A549 (cell line): ENCODE measurements at regions not wholly inside any gene's neighbourhood (a gene's known extent, or its start where the extent isn't known, plus 50 kb on each side); places are given as distances from the start of the nearest gene placed in this dataset.

ENCODE experiments used
- ATAC-seq, 2 experiments: fragments of 200-7000 bp in 1 of 2; fragments of >200 bp in 1 of 2; cut with Nextera tagmentation in 1 of 2; cut with Tn5 transposase in 1 of 2; 3 replicates each; pipeline versions ENCODE4 v1.8.0 to v1.9.1; 2018 to 2020; ENCODE audit warnings: mild to moderate bottlenecking in 1 of 2, moderate library complexity in 1 of 2
- CTCF ChIA-PET: fragments of 300-600 bp; sonication (Branson Sonifier 250); formaldehyde crosslinking; extraction: SDS; loops from one replicate; lab custom pipeline; 2021; ENCODE audit warnings: antibody characterized with exemption, inconsistent platforms; lab: Yijun Ruan, JAX
- POLR2A ChIA-PET: fragments of 350-600 bp; formaldehyde crosslinking; extraction: SDS; loops from one replicate; lab custom pipeline; 2021; ENCODE audit warnings: antibody characterized with exemption, inconsistent platforms; lab: Yijun Ruan, JAX
- DNase-seq, 2 experiments: peaks; one replicate each; pipeline versions ENCODE4 v3.0.0 to v3.0.0-alpha.2; 2011 to 2016; ENCODE audit warnings: low read depth in 1 of 2, low spot score in 1 of 2
- FAIRE-seq: peaks from 2 replicates; lab custom pipeline; 2011; peaks lifted over from hg19 to GRCh38; lab: Jason Lieb, UNC
- H3K27ac ChIP-seq, 2 experiments: fragments of >200 bp; sonication (Bioruptor Twin); formaldehyde crosslinking; 3 replicates each; pipeline ENCODE4 v1.5.1; 2016 to 2017
- H3K4me1 ChIP-seq: fragments of >200 bp; sonication (Bioruptor Twin); formaldehyde crosslinking; 3 replicates; pipeline ENCODE4 v1.6.1; 2016
- H3K4me2 ChIP-seq: fragments of >200 bp; sonication (Bioruptor Twin); formaldehyde crosslinking; 3 replicates; pipeline ENCODE4 v1.6.1; 2016
- H3K4me3 ChIP-seq: fragments of >200 bp; sonication (Bioruptor Twin); formaldehyde crosslinking; 3 replicates; pipeline ENCODE4 v1.5.1; 2016
- H3K9me3 ChIP-seq: fragments of >200 bp; sonication (Bioruptor Twin); formaldehyde crosslinking; 3 replicates; pipeline ENCODE4 v1.6.1; 2016
- BHLHE40 ChIP-seq: IDR thresholded peaks from 2 replicates; pipeline ENCODE4 v1.6.1; 2012; ENCODE audit warnings: low read depth, low read length, inconsistent platforms
- CBX8 ChIP-seq: fragments of 200-600 bp; sonication (generic); IDR thresholded peaks from 2 replicates; pipeline ENCODE4 v1.6.1; 2016
- CEBPB ChIP-seq, 2 experiments: fragments of >200 bp in 1 of 2; sonication (Bioruptor Twin) in 1 of 2; formaldehyde crosslinking in 1 of 2; IDR thresholded peaks; 2 replicates each; pipeline ENCODE4 v1.6.1; 2012 to 2016
- EHF ChIP-seq: fragments of 250-450 bp; sonication (Bioruptor Pico); IDR thresholded peaks from 2 replicates; pipeline ENCODE4 v1.5.0; 2020; ENCODE audit warnings: mild to moderate bottlenecking
- FOSB ChIP-seq: fragments of 250-450 bp; sonication (Bioruptor Pico); IDR thresholded peaks from 2 replicates; pipeline ENCODE4 v1.5.0; 2020; ENCODE audit warnings: mild to moderate bottlenecking, moderate library complexity
- HOXB13 ChIP-seq: fragments of 250-450 bp; sonication (Bioruptor Pico); IDR thresholded peaks from 2 replicates; pipeline ENCODE4 v1.5.0; 2020; ENCODE audit warnings: low read depth, mild to moderate bottlenecking, moderate library complexity
- KDM1A ChIP-seq: fragments of 200-600 bp; sonication (generic); IDR thresholded peaks from 2 replicates; pipeline ENCODE4 v1.6.1; 2016; ENCODE audit warnings: low read depth, mild to moderate bottlenecking
- NR3C1 ChIP-seq: fragments of >200 bp; sonication (Bioruptor Twin); formaldehyde crosslinking; IDR thresholded peaks from 3 replicates; pipeline ENCODE4 v1.6.1; 2017
- PHF8 ChIP-seq: fragments of 200-600 bp; sonication (generic); IDR thresholded peaks from 2 replicates; pipeline ENCODE4 v1.6.1; 2016; ENCODE audit warnings: low read depth, mild to moderate bottlenecking, antibody characterized with exemption, moderate library complexity, borderline replicate concordance
- POLR2A ChIP-seq: IDR thresholded peaks from 2 replicates; pipeline ENCODE4 v1.6.1; 2012; ENCODE audit warnings: mild to moderate bottlenecking, low read length
- POLR2AphosphoS2 ChIP-seq: conservative IDR thresholded peaks from 2 replicates; pipeline ENCODE4 v1.6.1; 2012; ENCODE audit warnings: low read length, improper control_type of control experiment, inconsistent platforms
- RARB ChIP-seq: fragments of 250-450 bp; sonication (Bioruptor Pico); IDR thresholded peaks from 2 replicates; pipeline ENCODE4 v1.8.0; 2021; ENCODE audit warnings: mild to moderate bottlenecking, moderate library complexity
- RCOR1 ChIP-seq: fragments of 150-350 bp; IDR thresholded peaks from 2 replicates; pipeline ENCODE4 v1.6.1; 2014; ENCODE audit warnings: antibody characterized with exemption, low read length, low read depth
- RFX5 ChIP-seq: fragments of 450-650 bp; IDR thresholded peaks from 2 replicates; pipeline ENCODE4 v1.7.1; 2014; ENCODE audit warnings: antibody characterized with exemption, mild to moderate bottlenecking, moderate library complexity
- SMC3 ChIP-seq: fragments of >200 bp; sonication (Bioruptor Twin); formaldehyde crosslinking; IDR thresholded peaks from 3 replicates; pipeline ENCODE4 v1.6.1; 2018; ENCODE audit warnings: inconsistent platforms
- TFCP2L1 ChIP-seq: fragments of 250-450 bp; sonication (Bioruptor Pico); IDR thresholded peaks from 2 replicates; pipeline ENCODE4 v1.5.0; 2021; ENCODE audit warnings: mild to moderate bottlenecking
- TP53 ChIP-seq: fragments of 250-450 bp; sonication (Bioruptor Pico); IDR thresholded peaks from 2 replicates; pipeline ENCODE4 v1.5.0; 2021; ENCODE audit warnings: mild to moderate bottlenecking, moderate library complexity
- ZNF302 ChIP-seq: fragments of 250-450 bp; sonication (Bioruptor Pico); IDR thresholded peaks from 2 replicates; pipeline ENCODE4 v1.9.0; 2021; ENCODE audit warnings: inconsistent platforms, mild to moderate bottlenecking, moderate library complexity
- WGBS: methylation state at CpG from one replicate; pipeline ENCODE4 v1.1.6; 2017; ENCODE audit errors: missing lambda C conversion rate; 5-methylcytosine and 5-hydroxymethylcytosine counted together
- TF ChIP-seq, protein P1 (sequence below): fragments of >200 bp; sonication (Bioruptor Twin); formaldehyde crosslinking; IDR thresholded peaks from 3 replicates; pipeline ENCODE4 v1.6.1; 2016
- TF ChIP-seq, protein P2 (sequence below): IDR thresholded peaks from 2 replicates; pipeline ENCODE4 v1.6.1; 2012
- TF ChIP-seq, protein P3 (sequence below): fragments of 250-450 bp; sonication (Bioruptor Pico); IDR thresholded peaks from 2 replicates; pipeline ENCODE4 v1.5.0; 2021; ENCODE audit warnings: mild to moderate bottlenecking, moderate library complexity, borderline replicate concordance
- TF ChIP-seq, protein P4 (sequence below): fragments of >200 bp; sonication (Bioruptor Twin); formaldehyde crosslinking; IDR thresholded peaks from 3 replicates; pipeline ENCODE4 v1.5.1; 2016

DNA sequence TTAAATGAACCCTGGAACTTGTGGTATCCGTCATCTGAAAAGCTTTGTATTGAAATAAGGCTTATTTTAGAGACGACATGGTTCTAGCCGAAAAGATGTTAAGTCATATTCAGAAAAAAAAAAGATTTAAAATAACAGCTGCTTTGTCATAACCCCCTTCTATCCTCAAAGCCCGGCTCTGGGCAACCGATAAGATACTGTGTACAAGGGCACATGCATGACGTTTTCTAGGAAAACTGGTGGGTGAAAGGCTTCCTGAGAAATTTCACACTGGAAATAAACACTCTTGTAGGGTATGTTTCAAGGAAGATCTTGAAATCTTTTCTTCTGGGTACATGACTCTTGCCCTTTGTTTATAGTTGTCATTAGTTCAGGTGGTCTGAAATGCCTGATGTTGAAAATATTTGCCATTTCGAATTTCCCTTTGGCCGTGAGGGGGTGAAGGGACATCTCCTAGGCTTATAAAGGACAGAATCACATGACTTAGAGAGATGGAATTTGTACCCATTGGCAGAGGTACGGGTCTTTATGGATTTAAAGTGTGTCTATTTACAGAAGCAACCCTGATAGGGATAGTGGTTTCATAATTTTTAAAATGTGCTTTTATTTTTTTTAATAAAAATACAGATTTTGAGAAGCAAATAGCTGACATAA is 232.5 kb downstream of the PTEN start:
- H3K4me1 ChIP-seq: no peaks in the 10 kb centered on the region
- ChIA-PET CTCF (interaction anchor here (1.0 kb wide), 1 partner anchor 10 kb away, joined by 3 read pairs; no protein-coding TSS in a partner anchor), POLR2A (no interaction called here)
- DNase-seq (no peak), FAIRE-seq (no peak), ATAC-seq (no peak)
- H3K27ac ChIP-seq: no peak overlapping the region
- H3K9me3 ChIP-seq: no peaks in the 10 kb centered on the region
- WGBS: 63% methylated on average over 9 of the region's 9 CpGs
- H3K4me2 ChIP-seq: no peak overlapping the region
- no peak overlapping the region for H3K4me3 ChIP-seq
- TF ChIP-seq CEBPB (IDR thresholded peaks at IDR 0.05) (no peak), KDM1A (no peak)
- TF ChIP-seq, all 56 proteins: peak for 0

DNA sequence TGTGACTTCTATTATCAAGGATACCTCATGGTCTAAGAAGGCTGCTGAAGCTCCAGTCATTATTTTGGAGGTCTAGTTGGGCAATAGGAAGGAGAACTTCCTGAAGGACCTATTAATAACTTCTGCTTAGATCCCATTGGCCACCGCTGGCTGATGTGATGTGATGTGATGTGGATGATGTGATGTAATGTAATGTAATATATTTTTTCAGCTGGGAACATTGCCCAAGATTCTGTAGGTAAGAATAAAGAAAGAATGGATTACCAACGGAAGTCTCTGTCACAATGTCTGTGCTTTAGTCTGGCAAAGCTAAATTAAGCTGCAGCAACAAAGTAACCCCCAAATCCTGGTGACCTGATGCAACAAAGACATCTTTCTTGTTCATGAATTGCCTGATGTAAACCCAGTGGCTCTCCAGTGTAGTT is 233.7 kb downstream of the PTEN start:
- Histone ChIP-seq H3K4me1 (no peaks in the 10 kb centered on the region), H3K4me2 (no peak overlapping the region), H3K4me3 (no peak overlapping the region), H3K27ac (no peak overlapping the region), H3K9me3 (no peaks in the 10 kb centered on the region)
- ATAC-seq: no peak; a peak in 1 of 6 replicates
- FAIRE-seq: no peak
- CTCF ChIA-PET: interaction anchor here (1.0 to 1.3 kb wide), 3 partner anchors 9 to 17 kb away, joined by 3 read pairs; no protein-coding TSS in a partner anchor
- TF ChIP-seq RARB (CRISPR knock-in tag) (no peak), POLR2AphosphoS2 (no peak), EHF (CRISPR knock-in tag) (no peak), HOXB13 (no peak), TFCP2L1 (CRISPR knock-in tag) (no peak), POLR2A (no peak), FOSB (no peak), RFX5 (no peak), BHLHE40 (no peak), ZNF302 (CRISPR knock-in tag) (no peak), PHF8 (no peak), CBX8 (no peak), NR3C1 (no peak), SMC3 (no peak), RCOR1 (no peak), TP53 (CRISPR knock-in tag) (no peak)
- TF ChIP-seq, protein P1, sequence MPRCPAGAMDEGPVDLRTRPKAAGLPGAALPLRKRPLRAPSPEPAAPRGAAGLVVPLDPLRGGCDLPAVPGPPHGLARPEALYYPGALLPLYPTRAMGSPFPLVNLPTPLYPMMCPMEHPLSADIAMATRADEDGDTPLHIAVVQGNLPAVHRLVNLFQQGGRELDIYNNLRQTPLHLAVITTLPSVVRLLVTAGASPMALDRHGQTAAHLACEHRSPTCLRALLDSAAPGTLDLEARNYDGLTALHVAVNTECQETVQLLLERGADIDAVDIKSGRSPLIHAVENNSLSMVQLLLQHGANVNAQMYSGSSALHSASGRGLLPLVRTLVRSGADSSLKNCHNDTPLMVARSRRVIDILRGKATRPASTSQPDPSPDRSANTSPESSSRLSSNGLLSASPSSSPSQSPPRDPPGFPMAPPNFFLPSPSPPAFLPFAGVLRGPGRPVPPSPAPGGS: no peak
- TF ChIP-seq, protein P2, sequence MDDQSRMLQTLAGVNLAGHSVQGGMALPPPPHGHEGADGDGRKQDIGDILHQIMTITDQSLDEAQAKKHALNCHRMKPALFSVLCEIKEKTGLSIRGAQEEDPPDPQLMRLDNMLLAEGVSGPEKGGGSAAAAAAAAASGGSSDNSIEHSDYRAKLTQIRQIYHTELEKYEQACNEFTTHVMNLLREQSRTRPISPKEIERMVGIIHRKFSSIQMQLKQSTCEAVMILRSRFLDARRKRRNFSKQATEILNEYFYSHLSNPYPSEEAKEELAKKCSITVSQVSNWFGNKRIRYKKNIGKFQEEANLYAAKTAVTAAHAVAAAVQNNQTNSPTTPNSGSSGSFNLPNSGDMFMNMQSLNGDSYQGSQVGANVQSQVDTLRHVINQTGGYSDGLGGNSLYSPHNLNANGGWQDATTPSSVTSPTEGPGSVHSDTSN: no peak
- TF ChIP-seq, protein P3, sequence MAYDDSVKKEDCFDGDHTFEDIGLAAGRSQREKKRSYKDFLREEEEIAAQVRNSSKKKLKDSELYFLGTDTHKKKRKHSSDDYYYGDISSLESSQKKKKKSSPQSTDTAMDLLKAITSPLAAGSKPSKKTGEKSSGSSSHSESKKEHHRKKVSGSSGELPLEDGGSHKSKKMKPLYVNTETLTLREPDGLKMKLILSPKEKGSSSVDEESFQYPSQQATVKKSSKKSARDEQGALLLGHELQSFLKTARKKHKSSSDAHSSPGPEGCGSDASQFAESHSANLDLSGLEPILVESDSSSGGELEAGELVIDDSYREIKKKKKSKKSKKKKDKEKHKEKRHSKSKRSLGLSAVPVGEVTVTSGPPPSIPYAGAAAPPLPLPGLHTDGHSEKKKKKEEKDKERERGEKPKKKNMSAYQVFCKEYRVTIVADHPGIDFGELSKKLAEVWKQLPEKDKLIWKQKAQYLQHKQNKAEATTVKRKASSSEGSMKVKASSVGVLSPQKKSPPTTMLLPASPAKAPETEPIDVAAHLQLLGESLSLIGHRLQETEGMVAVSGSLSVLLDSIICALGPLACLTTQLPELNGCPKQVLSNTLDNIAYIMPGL (CRISPR knock-in tag): no peak
- TF ChIP-seq, protein P4, sequence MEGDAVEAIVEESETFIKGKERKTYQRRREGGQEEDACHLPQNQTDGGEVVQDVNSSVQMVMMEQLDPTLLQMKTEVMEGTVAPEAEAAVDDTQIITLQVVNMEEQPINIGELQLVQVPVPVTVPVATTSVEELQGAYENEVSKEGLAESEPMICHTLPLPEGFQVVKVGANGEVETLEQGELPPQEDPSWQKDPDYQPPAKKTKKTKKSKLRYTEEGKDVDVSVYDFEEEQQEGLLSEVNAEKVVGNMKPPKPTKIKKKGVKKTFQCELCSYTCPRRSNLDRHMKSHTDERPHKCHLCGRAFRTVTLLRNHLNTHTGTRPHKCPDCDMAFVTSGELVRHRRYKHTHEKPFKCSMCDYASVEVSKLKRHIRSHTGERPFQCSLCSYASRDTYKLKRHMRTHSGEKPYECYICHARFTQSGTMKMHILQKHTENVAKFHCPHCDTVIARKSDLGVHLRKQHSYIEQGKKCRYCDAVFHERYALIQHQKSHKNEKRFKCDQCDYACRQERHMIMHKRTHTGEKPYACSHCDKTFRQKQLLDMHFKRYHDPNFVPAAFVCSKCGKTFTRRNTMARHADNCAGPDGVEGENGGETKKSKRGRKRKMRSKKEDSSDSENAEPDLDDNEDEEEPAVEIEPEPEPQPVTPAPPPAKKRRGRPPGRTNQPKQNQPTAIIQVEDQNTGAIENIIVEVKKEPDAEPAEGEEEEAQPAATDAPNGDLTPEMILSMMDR: no peak
- peak in 1 of 2 experiments; percentile 11 for DNase-seq
- WGBS: 78% methylated on average over 2 of the region's 2 CpGs
- POLR2A ChIA-PET: no interaction called here
